Effector memory CD8-positive, alpha-beta T cell (primary cell): ENCODE measurements at regions not wholly inside any gene's neighbourhood (a gene's known extent, or its start where the extent isn't known, plus 50 kb on each side); places are given as distances from the start of the nearest gene placed in this dataset.

ENCODE experiments used
- ATAC-seq: fragments of 150-1000 bp; cut with Tn5 transposase; replicated peaks from 2 replicates; pipeline ENCODE4 v1.10.0; 2021; ENCODE audit warnings: mild to moderate bottlenecking, moderate library complexity
- DNase-seq, 3 experiments: peaks; one replicate each; pipeline ENCODE4 v3.0.0; 2021
- H3K27ac Mint-ChIP-seq, 2 donors: one replicate each; pipeline ENCODE4 v1.8.0; 2022; ENCODE audit warnings: mild to moderate bottlenecking in 2 of 2, mixed read lengths in 2 of 2, moderate library complexity in 2 of 2
- H3K27me3 Mint-ChIP-seq, 2 donors: one replicate each; pipeline ENCODE4 v1.8.0; 2022; ENCODE audit warnings: mixed read lengths in 2 of 2
- H3K36me3 Mint-ChIP-seq: one replicate; pipeline ENCODE4 v1.8.0; 2022; ENCODE audit warnings: mild to moderate bottlenecking, moderate library complexity, mixed read lengths; ENCODE audit not compliant: insufficient read depth
- H3K4me1 Mint-ChIP-seq, 2 donors: one replicate each; pipeline ENCODE4 v1.8.0; 2022; ENCODE audit warnings: low read depth in 2 of 2, mixed read lengths in 2 of 2
- H3K4me3 Mint-ChIP-seq, 2 donors: one replicate each; pipeline ENCODE4 v1.8.0; 2022; ENCODE audit warnings: mild to moderate bottlenecking in 2 of 2, mixed read lengths in 2 of 2, moderate library complexity in 2 of 2
- H3K9me3 Mint-ChIP-seq, 2 donors: one replicate each; pipeline ENCODE4 v1.8.0; 2022; ENCODE audit warnings: mixed read lengths in 2 of 2

DNA sequence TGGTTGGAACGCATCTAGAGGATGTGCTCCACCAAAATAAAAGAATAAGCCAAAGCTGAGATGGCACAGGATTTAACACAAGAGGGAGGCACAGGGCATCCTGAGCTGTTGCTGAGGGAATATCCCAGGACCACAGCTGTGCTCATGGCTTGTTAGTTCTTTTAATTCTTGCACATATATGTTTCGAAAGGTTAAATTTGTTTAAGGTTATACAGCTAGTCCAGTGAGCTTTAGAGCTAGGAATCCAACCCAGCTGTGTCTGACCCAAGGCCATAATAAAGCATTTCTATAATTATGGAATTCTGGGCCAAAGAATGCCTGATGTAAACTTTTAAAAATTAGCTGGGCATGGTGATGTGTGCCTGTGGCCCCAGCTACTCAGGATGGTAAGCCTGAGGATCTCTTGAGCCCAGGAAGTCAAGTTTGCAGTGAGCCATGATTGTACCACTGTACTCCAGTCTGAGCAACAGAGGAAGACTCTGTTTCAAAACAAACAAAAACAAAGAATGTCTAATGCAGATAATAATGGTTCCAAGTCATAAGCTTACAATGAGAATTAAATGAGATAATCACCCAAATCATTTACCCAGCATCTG lies 66.4 kb upstream of the CCBE1 start:
- no peaks in the 10 kb centered on the region for H3K4me1 Mint-ChIP-seq
- no peak for DNase-seq
- H3K4me3 Mint-ChIP-seq = no peak overlapping the region
- H3K27me3 Mint-ChIP-seq = no peaks in the 10 kb centered on the region
- no peak overlapping the region for H3K27ac Mint-ChIP-seq
- H3K36me3 Mint-ChIP-seq = no peaks in the 10 kb centered on the region
- peaks cover 0 to 1% of the 10 kb centered on the region in 2 donors for H3K9me3 Mint-ChIP-seq
- ATAC-seq = no peak

DNA sequence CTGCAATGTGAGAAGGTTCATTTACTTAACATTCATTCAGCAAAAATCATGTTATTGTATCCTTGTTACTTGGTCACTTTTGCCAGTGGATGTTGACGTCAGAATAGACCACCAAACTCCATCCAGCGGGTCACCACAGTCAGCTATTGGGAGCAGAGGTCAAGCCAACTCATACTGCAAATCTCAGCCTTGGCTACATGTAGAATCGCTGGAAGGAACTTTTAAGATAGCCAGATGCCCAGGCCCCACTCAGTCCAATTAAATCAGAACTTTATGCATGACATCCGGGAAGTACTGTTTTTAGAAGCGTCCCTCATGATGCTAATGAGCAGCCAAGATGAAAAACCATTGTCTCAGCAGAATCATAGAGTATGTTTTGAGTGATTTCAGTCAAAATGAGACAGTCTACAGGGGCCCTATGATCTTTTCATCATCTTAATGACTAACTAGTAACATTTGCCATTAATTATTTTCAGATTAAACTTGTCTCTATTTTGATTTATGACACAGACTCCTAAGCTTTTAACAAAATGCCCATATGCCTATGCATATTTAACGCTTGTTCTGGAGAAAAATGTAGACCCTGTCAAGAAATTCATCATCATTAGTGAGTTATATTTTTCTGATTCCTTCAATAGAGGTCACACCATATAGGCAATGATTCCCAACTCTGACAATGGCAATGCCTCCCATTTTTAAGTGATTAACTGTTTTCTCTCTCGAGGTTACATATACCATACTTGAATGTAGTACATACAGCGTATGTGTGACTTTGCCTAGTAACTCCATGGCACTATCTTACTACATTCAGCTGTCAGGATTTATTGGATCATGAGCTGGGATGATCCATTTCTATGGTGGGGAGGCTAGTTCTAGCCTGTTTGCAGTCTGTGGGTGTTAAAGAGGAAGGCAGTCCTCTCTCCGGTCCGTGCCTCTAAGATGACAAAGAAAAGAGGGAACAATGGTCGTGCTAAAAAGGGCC lies 63.7 kb upstream of the CCBE1 start:
- Mint-ChIP-seq H3K27ac (no peak overlapping the region), H3K27me3 (peaks cover 6 to 11% of the 10 kb centered on the region in 2 donors), H3K36me3 (no peaks in the 10 kb centered on the region), H3K4me3 (no peak overlapping the region), H3K4me1 (no peaks in the 10 kb centered on the region), H3K9me3 (no peaks in the 10 kb centered on the region)
- no peak for DNase-seq
- no peak for ATAC-seq

DNA sequence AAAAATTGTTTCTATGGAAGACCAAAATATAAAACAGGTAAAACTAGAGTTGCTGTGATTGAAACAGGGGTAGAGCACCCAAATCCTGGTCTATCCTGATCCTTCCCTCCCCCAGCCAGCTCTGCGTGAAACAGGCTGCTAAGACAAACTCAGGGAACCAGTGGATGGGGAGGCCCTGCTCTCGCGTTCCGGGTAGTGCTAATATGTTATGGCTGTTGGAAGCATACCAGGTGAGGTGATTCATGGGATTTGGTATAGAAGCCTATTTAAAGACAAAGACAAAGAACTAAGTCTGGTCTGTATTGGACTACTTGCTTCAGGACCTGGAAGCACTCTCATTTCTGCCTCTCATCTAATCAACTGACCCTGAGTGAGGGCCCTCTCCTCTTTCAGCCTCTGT lies 63.0 kb upstream of the CCBE1 start:
- Mint-ChIP-seq H3K27me3 (peaks cover 6 to 11% of the 10 kb centered on the region in 2 donors), H3K36me3 (no peaks in the 10 kb centered on the region), H3K4me3 (no peak overlapping the region), H3K9me3 (no peaks in the 10 kb centered on the region), H3K4me1 (no peaks in the 10 kb centered on the region), H3K27ac (no peak overlapping the region)
- ATAC-seq = no peak
- no peak for DNase-seq

DNA sequence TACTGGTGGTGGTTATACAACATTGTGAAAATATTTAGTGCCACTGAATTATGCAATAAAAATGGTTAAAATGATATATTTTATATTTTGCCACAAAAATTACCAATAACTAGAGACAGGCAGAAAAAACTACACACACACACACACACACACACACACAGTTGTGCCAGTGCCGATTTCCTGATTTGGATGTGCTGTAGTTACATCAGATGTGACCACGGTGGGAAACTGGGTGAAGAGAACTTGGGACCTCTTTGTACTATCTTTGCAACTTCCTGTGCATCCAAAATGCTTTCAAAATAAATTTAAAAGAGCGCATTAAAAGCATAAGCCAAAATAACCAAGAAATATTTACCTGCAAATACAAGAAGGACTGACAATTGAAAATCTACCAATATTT lies 61.6 kb upstream of the CCBE1 start:
- ATAC-seq (no peak), DNase-seq (no peak)
- no peaks in the 10 kb centered on the region for H3K9me3 Mint-ChIP-seq
- no peaks in the 10 kb centered on the region for H3K36me3 Mint-ChIP-seq
- H3K4me1 Mint-ChIP-seq = no peaks in the 10 kb centered on the region
- H3K27me3 Mint-ChIP-seq = peaks cover 6 to 11% of the 10 kb centered on the region in 2 donors
- no peak overlapping the region for H3K4me3 Mint-ChIP-seq
- no peak overlapping the region for H3K27ac Mint-ChIP-seq

DNA sequence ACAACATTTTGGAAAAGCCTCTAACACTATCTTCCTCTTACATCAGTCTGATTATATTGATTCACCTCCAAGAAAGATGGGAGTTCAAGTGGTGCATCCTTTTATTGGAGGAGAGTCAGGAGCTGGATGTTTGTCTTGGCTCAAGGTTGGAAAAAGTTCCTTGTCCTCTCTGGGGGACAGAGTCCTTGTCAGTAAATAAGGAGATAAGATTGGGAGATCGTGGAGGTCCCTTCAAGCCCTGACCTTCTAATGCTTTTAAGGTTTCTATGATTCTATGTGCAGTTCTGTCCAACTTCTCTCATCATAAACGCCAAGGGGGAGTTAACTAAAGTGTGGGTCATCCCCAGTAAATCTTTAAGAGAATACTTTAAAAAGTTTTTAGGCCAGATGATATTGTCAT lies 60.9 kb upstream of the CCBE1 start:
- no peak for ATAC-seq
- Mint-ChIP-seq H3K27ac (no peak overlapping the region), H3K4me1 (no peaks in the 10 kb centered on the region), H3K27me3 (peaks cover 6 to 11% of the 10 kb centered on the region in 2 donors), H3K4me3 (no peak overlapping the region), H3K36me3 (no peaks in the 10 kb centered on the region), H3K9me3 (no peaks in the 10 kb centered on the region)
- no peak for DNase-seq

DNA sequence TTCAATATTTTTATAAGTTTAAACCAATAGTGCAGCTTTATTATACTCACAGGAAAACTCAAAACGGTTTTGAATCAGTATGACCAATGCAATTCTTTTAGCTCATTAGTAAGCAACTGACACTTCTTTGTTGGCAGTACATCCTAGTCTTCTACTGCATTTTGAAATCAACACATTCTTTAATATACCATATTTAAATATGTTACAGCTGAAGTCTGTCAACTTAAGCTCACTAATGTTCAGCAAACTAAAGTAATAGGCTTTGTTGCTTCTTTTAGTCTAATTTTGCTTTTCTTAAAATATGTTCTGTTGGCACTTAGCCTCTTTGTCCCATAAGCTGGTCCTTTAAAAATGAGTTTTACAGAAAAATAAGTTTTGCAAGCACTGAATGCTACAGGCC lies 55.4 kb upstream of the CCBE1 start:
- Mint-ChIP-seq H3K36me3 (no peaks in the 10 kb centered on the region), H3K9me3 (no peaks in the 10 kb centered on the region), H3K4me3 (no peak overlapping the region), H3K27me3 (peaks cover 2 to 8% of the 10 kb centered on the region in 2 donors), H3K27ac (no peak overlapping the region), H3K4me1 (no peaks in the 10 kb centered on the region)
- no peak for DNase-seq
- ATAC-seq = no peak

DNA sequence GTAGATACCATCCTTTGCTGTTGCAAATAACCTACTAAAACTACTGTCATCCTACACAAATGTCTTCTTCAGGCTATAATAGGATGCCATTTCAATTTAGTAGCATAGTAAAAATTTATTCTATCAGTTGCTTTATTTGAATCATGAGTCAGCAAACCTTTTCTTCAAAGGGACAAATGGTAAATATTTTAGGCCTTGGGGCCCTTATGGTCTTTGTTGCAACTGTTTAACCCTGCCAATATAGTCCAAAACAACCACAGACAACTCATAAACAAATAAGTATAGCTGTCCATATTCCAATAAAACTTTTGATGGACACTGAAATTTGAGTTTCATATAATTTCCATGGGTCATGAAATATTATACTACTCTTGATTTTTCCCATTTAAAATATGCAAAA lies 54.0 kb upstream of the CCBE1 start:
- Mint-ChIP-seq H3K27ac (no peak overlapping the region), H3K36me3 (no peaks in the 10 kb centered on the region), H3K9me3 (no peaks in the 10 kb centered on the region), H3K27me3 (peaks cover 0 to 17% of the 10 kb centered on the region in 2 donors), H3K4me1 (no peaks in the 10 kb centered on the region), H3K4me3 (no peak overlapping the region)
- ATAC-seq (no peak), DNase-seq (no peak)

DNA sequence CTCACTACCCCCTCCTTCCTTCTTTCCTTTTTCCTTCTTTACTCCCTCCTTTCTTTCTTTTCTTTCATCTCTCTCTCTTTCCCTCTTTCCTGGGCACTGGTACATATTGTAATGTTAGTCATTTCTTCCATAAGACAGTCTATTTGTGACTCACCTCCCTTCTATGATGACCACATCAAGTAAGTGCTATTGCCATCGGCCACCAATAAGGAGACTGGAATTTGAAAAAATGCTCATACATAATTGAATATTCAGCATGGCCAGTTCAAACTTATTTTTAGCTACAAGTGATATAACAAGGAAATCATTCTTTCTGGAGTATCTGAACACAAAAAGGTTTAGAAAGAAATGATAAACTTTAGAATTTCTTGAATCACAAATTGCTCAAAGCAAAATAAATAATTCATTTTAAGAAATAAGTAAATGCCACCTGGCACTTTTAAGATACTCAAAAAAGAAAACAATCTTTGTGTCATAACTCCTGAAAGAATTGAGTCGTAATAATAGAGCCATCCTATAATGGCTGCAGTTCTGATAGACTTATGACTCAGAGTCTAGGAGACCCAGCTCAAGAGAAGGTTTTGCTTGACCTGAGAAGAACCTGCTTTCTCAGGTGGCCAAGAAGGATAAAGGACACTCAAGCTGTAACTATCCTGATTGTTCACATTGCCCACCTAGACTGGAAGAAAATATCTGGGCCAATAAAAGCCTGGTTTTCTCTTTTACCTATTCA lies 51.6 kb upstream of the CCBE1 start:
- H3K27me3 Mint-ChIP-seq = peaks cover 0 to 17% of the 10 kb centered on the region in 2 donors
- no peak for ATAC-seq

More for the DNA sequence above, 51.6 kb upstream of the CCBE1 start:
- H3K27ac Mint-ChIP-seq = no peak overlapping the region
- H3K4me1 Mint-ChIP-seq = no peaks in the 10 kb centered on the region
- H3K9me3 Mint-ChIP-seq = peaks cover 0 to 1% of the 10 kb centered on the region in 2 donors
- no peak overlapping the region for H3K4me3 Mint-ChIP-seq
- no peaks in the 10 kb centered on the region for H3K36me3 Mint-ChIP-seq
- no peak for DNase-seq
